Trophoblast cell (in vitro differentiated cells and primary cell): ENCODE measurements at regions not wholly inside any gene's neighbourhood (a gene's known extent, or its start where the extent isn't known, plus 50 kb on each side); places are given as distances from the start of the nearest gene placed in this dataset.

ENCODE experiments used
- DNase-seq, 2 donors: peaks; one replicate each; pipeline ENCODE4 v3.0.0-alpha.2; 2016
- H2AFZ ChIP-seq: 2 replicates; pipeline ENCODE4 v1.6.1; 2013; ENCODE audit warnings: low read length, moderate library complexity, mild to moderate bottlenecking; ENCODE audit not compliant: insufficient read depth, poor library complexity
- H2AK5ac ChIP-seq: 2 replicates; pipeline ENCODE4 v1.6.1; 2013; ENCODE audit warnings: mild to moderate bottlenecking, low read length
- H2BK120ac ChIP-seq: 2 replicates; pipeline ENCODE4 v1.6.1; 2013; ENCODE audit warnings: low read length, mild to moderate bottlenecking, moderate library complexity; ENCODE audit not compliant: insufficient read depth, poor library complexity
- H2BK12ac ChIP-seq: 2 replicates; pipeline ENCODE4 v1.6.1; 2013; ENCODE audit warnings: mild to moderate bottlenecking, low read length, moderate library complexity
- H2BK5ac ChIP-seq: 2 replicates; pipeline ENCODE4 v1.6.1; 2013; ENCODE audit warnings: low read length, low read depth, moderate library complexity, mild to moderate bottlenecking; ENCODE audit not compliant: poor library complexity
- H3K14ac ChIP-seq: 2 replicates; pipeline ENCODE4 v1.6.1; 2013; ENCODE audit warnings: mild to moderate bottlenecking, low read length
- H3K18ac ChIP-seq: 2 replicates; pipeline ENCODE4 v1.6.1; 2013; ENCODE audit warnings: mild to moderate bottlenecking, low read length
- H3K23ac ChIP-seq: 2 replicates; pipeline ENCODE4 v1.6.1; 2013; ENCODE audit warnings: low read length
- H3K27ac ChIP-seq: 2 replicates; pipeline ENCODE4 v1.5.1; 2013; ENCODE audit warnings: low read depth, mild to moderate bottlenecking, inconsistent platforms, low read length, moderate library complexity
- H3K27me3 ChIP-seq: 2 replicates; pipeline ENCODE4 v1.6.1; 2013; ENCODE audit warnings: inconsistent platforms, mild to moderate bottlenecking, low read length, moderate library complexity; ENCODE audit not compliant: insufficient read depth
- H3K36me3 ChIP-seq, 2 experiments: 1 replicate in 1 of 2; 2 replicates in 1 of 2; pipeline ENCODE4 v1.6.1; 2013; ENCODE audit warnings: low read length in 2 of 2, mild to moderate bottlenecking in 2 of 2, moderate library complexity in 1 of 2; ENCODE audit not compliant: insufficient read depth in 2 of 2, control insufficient read depth in 1 of 2
- H3K4ac ChIP-seq: 2 replicates; pipeline ENCODE4 v1.6.1; 2013; ENCODE audit warnings: low read depth, mild to moderate bottlenecking, low read length, moderate library complexity
- H3K4me1 ChIP-seq, 2 experiments: 1 replicate in 1 of 2; 2 replicates in 1 of 2; pipeline ENCODE4 v1.6.1; 2013; ENCODE audit warnings: low read length in 2 of 2, mild to moderate bottlenecking in 2 of 2, moderate library complexity in 1 of 2; ENCODE audit not compliant: insufficient read depth in 2 of 2, control insufficient read depth in 1 of 2
- H3K4me2 ChIP-seq: 2 replicates; pipeline ENCODE4 v1.6.1; 2013; ENCODE audit warnings: inconsistent platforms, mild to moderate bottlenecking, low read length, moderate library complexity
- H3K4me3 ChIP-seq: 2 replicates; pipeline ENCODE4 v1.5.1; 2013; ENCODE audit warnings: mild to moderate bottlenecking, low read depth, low read length, inconsistent platforms
- H3K79me1 ChIP-seq: one replicate; pipeline ENCODE4 v1.6.1; 2013; ENCODE audit warnings: low read length
- H3K79me2 ChIP-seq: 2 replicates; pipeline ENCODE4 v1.6.1; 2013; ENCODE audit warnings: low read length, mild to moderate bottlenecking; ENCODE audit not compliant: control insufficient read depth, insufficient read depth, poor library complexity
- H3K9ac ChIP-seq: 2 replicates; pipeline ENCODE4 v1.6.1; 2013; ENCODE audit warnings: mild to moderate bottlenecking, low read length
- H3K9me3 ChIP-seq: 2 replicates; pipeline ENCODE4 v1.6.1; 2013; ENCODE audit warnings: low read depth, mild to moderate bottlenecking, control low read depth, inconsistent platforms, low read length; ENCODE audit not compliant: insufficient read depth
- H4K12ac ChIP-seq: 2 replicates; pipeline ENCODE4 v1.6.1; 2013; ENCODE audit warnings: low read depth, mild to moderate bottlenecking, low read length, moderate library complexity
- H4K8ac ChIP-seq: 2 replicates; pipeline ENCODE4 v1.6.1; 2013; ENCODE audit warnings: low read depth, mild to moderate bottlenecking, low read length, moderate library complexity
- H4K91ac ChIP-seq: one replicate; pipeline ENCODE4 v1.6.1; 2013; ENCODE audit warnings: low read depth, mild to moderate bottlenecking, low read length, moderate library complexity
- WGBS: extraction: QIAGEN DNeasy Blood & Tissue Kit; methylation state at CpG from one replicate; pipeline ENCODE4 v1.1.7; 2013; ENCODE audit warnings: missing lambda C conversion rate; ENCODE audit not compliant: insufficient read length, insufficient coverage; ENCODE audit errors: extremely low coverage; 5-methylcytosine and 5-hydroxymethylcytosine counted together

DNA sequence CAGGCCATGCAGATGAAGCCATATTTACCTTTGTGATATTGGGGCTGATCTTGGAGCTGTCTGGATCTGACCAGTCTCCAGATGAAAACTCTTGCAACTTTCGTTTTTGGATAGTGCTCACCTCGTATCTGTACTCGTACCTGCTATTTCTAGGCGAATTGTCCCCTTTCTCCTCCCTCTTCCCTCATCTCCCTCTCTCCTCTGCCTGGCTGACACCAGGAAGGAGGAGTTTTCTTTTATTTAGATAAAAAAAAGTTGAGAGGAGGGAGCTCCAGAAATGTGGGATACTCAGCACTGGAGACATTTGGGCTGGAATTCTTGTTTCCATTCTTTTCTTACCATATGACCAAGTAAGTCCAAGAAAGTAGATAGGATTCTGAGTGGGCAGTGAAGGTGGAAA is 54.6 kb upstream of the ABL1 start:
- WGBS: no CpG with 5 or more reads among the region's 4 CpGs
- no peak overlapping the region for H3K23ac ChIP-seq
- no peak for DNase-seq
- no peak overlapping the region for H3K4me3 ChIP-seq
- H4K91ac ChIP-seq: no peak overlapping the region
- H3K9ac ChIP-seq: no peak overlapping the region
- H3K79me1 ChIP-seq: no peaks in the 10 kb centered on the region
- H2AK5ac ChIP-seq: no peak overlapping the region
- no peaks in the 10 kb centered on the region for H3K27me3 ChIP-seq
- H3K79me2 ChIP-seq: no peaks in the 10 kb centered on the region
- no peak overlapping the region for H3K18ac ChIP-seq
- H2BK120ac ChIP-seq: no peak overlapping the region
- no peak overlapping the region for H2AFZ ChIP-seq
- no peak overlapping the region for H4K12ac ChIP-seq
- no peak overlapping the region for H4K8ac ChIP-seq
- H3K9me3 ChIP-seq: no peaks in the 10 kb centered on the region
- H3K14ac ChIP-seq: no peak overlapping the region
- no peak overlapping the region for H2BK12ac ChIP-seq
- H3K4me2 ChIP-seq: no peak overlapping the region
- no peak overlapping the region for H3K27ac ChIP-seq
- no peaks in the 10 kb centered on the region for H3K36me3 ChIP-seq
- H3K4me1 ChIP-seq: peaks cover 0 to 2% of the 10 kb centered on the region in 2 experiments
- no peak overlapping the region for H2BK5ac ChIP-seq
- no peak overlapping the region for H3K4ac ChIP-seq

- H3K14ac ChIP-seq: no peak overlapping the region
- H4K12ac ChIP-seq: no peak overlapping the region
- no peaks in the 10 kb centered on the region for H3K9me3 ChIP-seq
- H2BK120ac ChIP-seq: no peak overlapping the region
- no peak overlapping the region for H3K23ac ChIP-seq
- H2BK12ac ChIP-seq: no peak overlapping the region
- H3K79me2 ChIP-seq: no peaks in the 10 kb centered on the region
- H4K8ac ChIP-seq: no peak overlapping the region
- H3K4me1 ChIP-seq: peaks cover 0 to 2% of the 10 kb centered on the region in 2 experiments
- H3K4me2 ChIP-seq: no peak overlapping the region
- no peak overlapping the region for H3K27ac ChIP-seq
- WGBS: no CpG with 5 or more reads among the region's 9 CpGs
- H3K4ac ChIP-seq: no peak overlapping the region
- H4K91ac ChIP-seq: no peak overlapping the region
- no peaks in the 10 kb centered on the region for H3K79me1 ChIP-seq
- DNase-seq: peak; percentile 21 to 53
- no peak overlapping the region for H2AFZ ChIP-seq
- H2AK5ac ChIP-seq: no peak overlapping the region
- no peaks in the 10 kb centered on the region for H3K36me3 ChIP-seq
- no peak overlapping the region for H2BK5ac ChIP-seq
- H3K18ac ChIP-seq: no peak overlapping the region
- no peak overlapping the region for H3K4me3 ChIP-seq
- no peaks in the 10 kb centered on the region for H3K27me3 ChIP-seq
- H3K9ac ChIP-seq: no peak overlapping the region
Measured at GRCh38 chr9:130780865-130781504, 54.1 kb upstream of the ABL1 start.

GRCh38 chr9:130781569-130781968 is 53.5 kb upstream of the ABL1 start:
- Histone ChIP-seq H4K91ac (no peak overlapping the region), H3K9me3 (no peaks in the 10 kb centered on the region), H4K8ac (no peak overlapping the region), H3K79me1 (no peaks in the 10 kb centered on the region), H2BK120ac (no peak overlapping the region), H3K4ac (no peak overlapping the region), H3K27me3 (no peaks in the 10 kb centered on the region), H3K36me3 (no peaks in the 10 kb centered on the region), H3K18ac (no peak overlapping the region), H4K12ac (no peak overlapping the region), H3K79me2 (no peaks in the 10 kb centered on the region), H3K9ac (no peak overlapping the region), H2AFZ (no peak overlapping the region), H2BK5ac (no peak overlapping the region), H3K23ac (no peak overlapping the region), H3K4me2 (no peak overlapping the region), H2AK5ac (no peak overlapping the region), H2BK12ac (no peak overlapping the region), H3K27ac (no peak overlapping the region), H3K4me3 (no peak overlapping the region), H3K14ac (no peak overlapping the region), H3K4me1 (peaks cover 0 to 2% of the 10 kb centered on the region in 2 experiments)
- no CpG with 5 or more reads among the region's 1 CpG for WGBS
- DNase-seq: no peak

GRCh38 chr9:130782886-130783530 is 52.0 kb upstream of the ABL1 start:
- H2AK5ac ChIP-seq: no peak overlapping the region
- H2BK12ac ChIP-seq: no peak overlapping the region
- H4K8ac ChIP-seq: no peak overlapping the region
- H4K91ac ChIP-seq: no peak overlapping the region
- H3K4me2 ChIP-seq: no peak overlapping the region
- WGBS: no CpG with 5 or more reads among the region's 4 CpGs
- H3K79me1 ChIP-seq: no peaks in the 10 kb centered on the region
- H3K23ac ChIP-seq: no peak overlapping the region
- no peak overlapping the region for H2AFZ ChIP-seq
- H3K36me3 ChIP-seq: no peaks in the 10 kb centered on the region
- no peak overlapping the region for H2BK120ac ChIP-seq
- H3K27me3 ChIP-seq: no peaks in the 10 kb centered on the region
- H3K4me1 ChIP-seq: peaks cover 0 to 2% of the 10 kb centered on the region in 2 experiments
- no peak overlapping the region for H3K4me3 ChIP-seq
- H3K4ac ChIP-seq: no peak overlapping the region
- H2BK5ac ChIP-seq: no peak overlapping the region
- no peak overlapping the region for H3K18ac ChIP-seq
- H3K27ac ChIP-seq: no peak overlapping the region
- no peaks in the 10 kb centered on the region for H3K79me2 ChIP-seq
- no peak overlapping the region for H3K14ac ChIP-seq
- H3K9me3 ChIP-seq: no peaks in the 10 kb centered on the region
- no peak overlapping the region for H3K9ac ChIP-seq
- DNase-seq: no peak
- no peak overlapping the region for H4K12ac ChIP-seq
